Astrocyte (in vitro differentiated cells and primary cell): ENCODE measurements at regions not wholly inside any gene's neighbourhood (a gene's known extent, or its start where the extent isn't known, plus 50 kb on each side); places are given as distances from the start of the nearest gene placed in this dataset.

Experiments used
- EZH2 ChIP-seq: IDR thresholded peaks from 2 replicates; pipeline ENCODE4 v1.6.1; 2012; ENCODE audit warnings: mild to moderate bottlenecking, low read length, inconsistent platforms; ENCODE audit not compliant: insufficient read depth
- TF ChIP-seq, protein P1 (sequence below): IDR thresholded peaks from 2 replicates; pipeline ENCODE4 v1.5.1; 2011; ENCODE audit warnings: low read depth, mild to moderate bottlenecking, inconsistent platforms, low read length, moderate library complexity; ENCODE audit not compliant: insufficient read depth

- no peak for TF ChIP-seq EZH2
- TF ChIP-seq, protein P1, sequence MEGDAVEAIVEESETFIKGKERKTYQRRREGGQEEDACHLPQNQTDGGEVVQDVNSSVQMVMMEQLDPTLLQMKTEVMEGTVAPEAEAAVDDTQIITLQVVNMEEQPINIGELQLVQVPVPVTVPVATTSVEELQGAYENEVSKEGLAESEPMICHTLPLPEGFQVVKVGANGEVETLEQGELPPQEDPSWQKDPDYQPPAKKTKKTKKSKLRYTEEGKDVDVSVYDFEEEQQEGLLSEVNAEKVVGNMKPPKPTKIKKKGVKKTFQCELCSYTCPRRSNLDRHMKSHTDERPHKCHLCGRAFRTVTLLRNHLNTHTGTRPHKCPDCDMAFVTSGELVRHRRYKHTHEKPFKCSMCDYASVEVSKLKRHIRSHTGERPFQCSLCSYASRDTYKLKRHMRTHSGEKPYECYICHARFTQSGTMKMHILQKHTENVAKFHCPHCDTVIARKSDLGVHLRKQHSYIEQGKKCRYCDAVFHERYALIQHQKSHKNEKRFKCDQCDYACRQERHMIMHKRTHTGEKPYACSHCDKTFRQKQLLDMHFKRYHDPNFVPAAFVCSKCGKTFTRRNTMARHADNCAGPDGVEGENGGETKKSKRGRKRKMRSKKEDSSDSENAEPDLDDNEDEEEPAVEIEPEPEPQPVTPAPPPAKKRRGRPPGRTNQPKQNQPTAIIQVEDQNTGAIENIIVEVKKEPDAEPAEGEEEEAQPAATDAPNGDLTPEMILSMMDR: no peak
These were observed 97.5 kb upstream of the MDM1 start for GRCh38 chr12:68429696-68430095.
